GM10266 (cell line): ENCODE measurements at regions not wholly inside any gene's neighbourhood (a gene's known extent, or its start where the extent isn't known, plus 50 kb on each side); places are given as distances from the start of the nearest gene placed in this dataset.

Experiments
- DNase-seq: peaks from one replicate; pipeline ENCODE4 v3.0.0; 2012; ENCODE audit errors: extremely low spot score
- CTCF ChIP-seq: IDR thresholded peaks from 2 replicates; pipeline ENCODE4 v1.5.1; 2012; ENCODE audit warnings: mild to moderate bottlenecking, low read depth; ENCODE audit not compliant: control insufficient read depth, insufficient read depth; ENCODE audit errors: missing control alignments

- no peak for DNase-seq
- TF ChIP-seq CTCF: no peak
Measured at GRCh38 chr4:79634111-79634510, 226.1 kb upstream of the GK2 start.

- TF ChIP-seq CTCF: no peak
- DNase-seq: no peak
Measured at GRCh38 chr4:79632114-79632513, 224.1 kb upstream of the GK2 start.

- no peak for DNase-seq
- no peak for TF ChIP-seq CTCF
Measured at GRCh38 chr4:79626611-79627010, 218.6 kb upstream of the GK2 start.

- no peak for DNase-seq
- TF ChIP-seq CTCF: no peak
Measured at GRCh38 chr4:79626101-79626500, 218.1 kb upstream of the GK2 start.

GRCh38 chr4:79625361-79625760, 217.3 kb upstream of the GK2 start:
- TF ChIP-seq CTCF: no peak

GRCh38 chr4:79623021-79623870, 215.2 kb upstream of the GK2 start:
- TF ChIP-seq CTCF: no peak
- DNase-seq: no peak

More at GRCh38 chr4:79625361-79625760, 217.3 kb upstream of the GK2 start:
- DNase-seq: no peak

- TF ChIP-seq CTCF: no peak
- no peak for DNase-seq
Measured at GRCh38 chr4:79621061-79621460, 213.0 kb upstream of the GK2 start.
